SK-N-SH (cell line): ENCODE measurements at regions not wholly inside any gene's neighbourhood (a gene's known extent, or its start where the extent isn't known, plus 50 kb on each side); places are given as distances from the start of the nearest gene placed in this dataset.

Experiments
- CTCF ChIP-seq: fragments of 200-600 bp; sonication (generic); IDR thresholded peaks from 2 replicates; pipeline ENCODE4 v1.6.1; 2017; ENCODE audit warnings: antibody characterized with exemption, mild to moderate bottlenecking, moderate library complexity
- EP300 ChIP-seq, 2 experiments: IDR thresholded peaks; 2 replicates each; pipeline versions ENCODE4 v1.4.0 to v1.6.1; 2012; ENCODE audit warnings: borderline replicate concordance in 1 of 2, low read depth in 1 of 2, low read length in 1 of 2
- POLR2AphosphoS5 ChIP-seq: IDR thresholded peaks from 2 replicates; pipeline ENCODE4 v1.6.1; 2012; ENCODE audit warnings: low read depth, low read length
- SMC3 ChIP-seq: IDR thresholded peaks from 2 replicates; pipeline ENCODE4 v1.6.1; 2012; ENCODE audit warnings: low read depth, low read length, improper control_type of control experiment

GRCh38 chr1:81517987-81518386, 282.7 kb upstream of the ADGRL2 start:
- TF ChIP-seq POLR2AphosphoS5 (no peak), EP300 (IDR thresholded peaks at IDR 0.05; ENCODE audit: borderline replicate concordance in 1 of 2, low read depth in 1 of 2, low read length in 1 of 2) (no peak), SMC3 (no peak), CTCF (no peak)
